IPS-NIHi11 (cell line): ENCODE measurements at regions not wholly inside any gene's neighbourhood (a gene's known extent, or its start where the extent isn't known, plus 50 kb on each side); places are given as distances from the start of the nearest gene placed in this dataset.
A peak's percentile ranks its signal among the peaks of the same experiment; 100 is the strongest.
"Not testable (repeated sequence)": the region's sequence is repeated elsewhere in the genome, so short reads cannot be mapped to it uniquely, and the experiment has no call there.

Experiments used
- DNase-seq: peaks from one replicate; pipeline ENCODE4 v3.0.0; 2012; ENCODE audit warnings: mixed read lengths, low spot score

DNA sequence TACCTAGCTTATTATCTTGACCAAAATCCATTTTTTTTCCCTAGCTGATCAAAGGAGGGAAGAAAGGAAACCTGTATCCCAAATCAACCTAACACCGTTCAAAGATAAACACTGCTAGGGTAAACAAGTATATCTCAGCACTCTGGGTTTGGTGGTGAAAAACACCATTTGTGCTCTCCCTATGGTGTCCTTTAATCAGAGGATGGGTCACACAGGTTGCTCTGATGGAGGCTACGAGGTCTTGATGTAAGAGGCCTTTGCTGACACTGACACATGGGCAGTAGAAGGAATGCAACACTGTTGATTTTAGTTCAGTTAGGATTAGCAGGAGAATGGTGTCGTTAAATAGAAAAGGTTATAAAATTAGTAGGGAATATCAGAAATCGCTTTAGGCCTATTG lies 179.3 kb downstream of the HDGFL1 start:
- DNase-seq, result no peak

GRCh38 chr6:22749696-22750095 lies 180.3 kb downstream of the HDGFL1 start:
- DNase-seq, result no peak

DNA sequence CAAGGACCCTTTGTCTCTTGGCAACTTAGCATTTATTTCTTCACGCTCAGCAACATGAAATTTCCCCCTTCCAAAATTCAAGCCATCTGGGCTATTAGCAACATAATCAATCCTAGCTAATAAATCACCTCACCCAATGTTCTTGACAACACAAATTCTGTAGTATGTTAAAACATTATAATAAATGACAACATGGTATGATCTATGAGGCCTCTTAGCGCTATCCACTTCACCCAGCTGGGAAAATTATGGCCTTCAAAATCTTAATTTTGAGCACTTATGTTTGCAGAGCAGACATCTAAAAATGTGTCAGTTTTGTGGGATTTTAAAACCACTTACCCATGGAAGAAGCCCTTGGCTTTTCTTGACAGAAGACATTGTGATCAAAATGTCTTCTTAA lies 181.9 kb downstream of the HDGFL1 start:
- no peak for DNase-seq

DNA sequence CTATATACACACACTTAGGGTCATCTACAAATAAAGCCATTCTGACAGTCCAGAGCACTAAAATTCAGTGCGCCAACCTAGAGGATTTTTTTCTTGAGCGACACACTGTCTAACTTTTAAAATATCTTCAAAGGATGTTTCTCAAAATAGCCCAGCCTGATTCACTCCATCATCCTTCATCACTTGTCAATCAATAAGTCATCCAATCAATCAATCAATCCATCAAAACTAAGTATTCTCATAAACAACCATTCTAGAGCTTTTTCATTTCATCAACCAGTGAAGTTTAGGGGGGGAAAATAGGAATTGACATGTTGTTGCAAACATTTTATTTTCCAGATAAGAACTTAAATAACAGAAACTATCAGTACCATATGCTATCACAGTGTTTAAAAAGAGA lies 183.2 kb downstream of the HDGFL1 start:
- no peak for DNase-seq

- no peak for DNase-seq
Measured at GRCh38 chr6:22754061-22754460, 184.7 kb downstream of the HDGFL1 start.

DNA sequence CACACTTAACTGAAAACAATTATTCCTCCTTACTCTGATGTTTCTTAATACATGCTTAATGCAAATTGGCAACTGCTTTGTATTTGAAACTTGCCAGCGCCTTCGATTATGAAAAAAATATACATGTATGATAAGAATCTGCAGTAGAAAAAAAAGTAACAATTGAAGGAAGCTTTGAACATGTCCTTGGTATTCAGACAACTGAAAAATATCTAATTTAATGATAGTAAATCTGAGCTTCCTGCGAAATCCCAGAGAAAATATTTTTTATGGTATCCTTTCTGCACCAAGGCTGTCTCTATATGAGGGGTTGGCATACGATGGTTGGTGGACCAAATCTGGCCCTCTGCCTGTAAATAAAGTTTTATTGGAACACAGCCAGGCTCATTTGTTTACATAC lies 186.2 kb downstream of the HDGFL1 start:
- no peak for DNase-seq

GRCh38 chr6:22756365-22756764 lies 187.0 kb downstream of the HDGFL1 start:
- DNase-seq, result no peak

DNA sequence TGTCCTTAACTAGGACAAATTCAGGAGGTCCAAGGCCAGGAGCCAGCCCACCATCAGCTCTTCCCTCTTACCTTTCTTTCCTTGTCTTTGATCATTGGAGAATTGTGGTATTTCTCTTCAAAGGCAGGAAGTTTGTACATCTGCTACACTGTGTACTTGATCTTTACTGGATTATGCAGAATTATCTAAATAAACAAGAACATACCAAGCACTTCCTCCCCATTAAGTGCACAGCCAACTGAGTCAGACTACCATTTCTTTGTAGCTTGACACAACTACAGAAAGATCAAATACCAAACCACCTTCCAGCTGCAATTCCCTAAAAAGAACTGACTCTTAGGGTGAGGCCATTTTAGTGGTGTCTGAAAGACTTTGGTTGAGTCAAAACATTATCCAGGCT lies 195.1 kb downstream of the HDGFL1 start:
- DNase-seq, result no peak

DNA sequence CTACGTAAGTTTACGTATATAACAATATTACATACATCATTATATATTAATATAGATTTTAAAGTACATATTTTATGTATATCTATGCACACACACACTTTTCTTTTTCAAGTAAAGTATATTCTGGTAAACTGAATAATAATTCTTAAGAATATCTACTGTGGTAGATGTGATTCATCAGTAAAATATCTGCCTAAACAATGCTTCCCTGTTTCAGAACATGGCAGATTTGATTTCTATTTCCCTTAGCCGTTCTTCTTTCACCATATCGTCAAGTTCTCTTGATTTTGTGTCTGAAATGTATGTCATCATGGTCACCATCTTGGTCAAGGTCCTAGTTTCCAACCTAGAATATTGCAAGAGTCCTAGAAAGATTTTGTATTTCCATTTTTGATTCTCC lies 195.6 kb downstream of the HDGFL1 start:
- DNase-seq, result no peak

GRCh38 chr6:22766979-22767378 lies 197.6 kb downstream of the HDGFL1 start:
- no peak for DNase-seq

- no peak for DNase-seq
Measured at GRCh38 chr6:22770054-22770453, 200.7 kb downstream of the HDGFL1 start.

DNA sequence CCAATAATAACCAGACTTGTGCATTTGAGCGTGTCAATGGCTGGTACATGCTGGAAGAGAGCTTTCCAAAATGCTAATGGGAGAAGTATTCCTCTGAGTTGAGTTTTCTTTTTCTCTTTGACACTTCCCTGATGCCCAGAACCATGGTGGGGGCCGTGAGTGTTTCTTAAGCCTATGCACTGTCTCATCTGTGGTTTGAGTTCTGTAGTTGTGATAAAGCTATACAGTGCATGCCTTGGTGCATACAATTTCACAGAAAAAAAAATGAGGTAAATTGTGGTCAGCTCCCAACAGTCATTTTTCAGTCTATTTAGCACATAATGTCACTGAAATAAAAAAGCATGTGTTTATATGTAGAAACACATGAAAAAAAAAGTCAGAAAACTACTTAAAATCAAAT lies 204.8 kb downstream of the HDGFL1 start:
- no peak for DNase-seq

DNA sequence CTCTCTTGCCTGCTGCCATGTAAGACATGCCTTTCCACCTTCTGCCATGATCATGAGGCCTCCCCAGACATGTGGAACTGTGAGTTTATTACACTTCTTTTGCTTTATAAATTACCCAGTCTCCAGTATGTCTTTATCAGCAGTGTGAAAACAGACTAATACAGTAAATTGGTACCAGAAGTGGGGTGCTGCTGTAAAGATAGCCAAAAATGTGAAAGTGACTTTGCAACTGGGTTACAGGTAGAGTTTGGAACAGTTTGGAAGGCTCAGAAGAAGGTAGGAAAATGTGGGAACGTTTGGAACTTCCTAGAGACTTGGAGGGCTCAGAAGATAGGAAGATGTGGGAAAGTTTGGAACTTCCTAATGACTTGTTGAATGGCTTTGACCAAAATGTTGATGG lies 209.1 kb downstream of the HDGFL1 start:
- DNase-seq, result not testable (repeated sequence)

GRCh38 chr6:22779062-22779461 lies 209.7 kb downstream of the HDGFL1 start:
- DNase-seq, result no peak

DNA sequence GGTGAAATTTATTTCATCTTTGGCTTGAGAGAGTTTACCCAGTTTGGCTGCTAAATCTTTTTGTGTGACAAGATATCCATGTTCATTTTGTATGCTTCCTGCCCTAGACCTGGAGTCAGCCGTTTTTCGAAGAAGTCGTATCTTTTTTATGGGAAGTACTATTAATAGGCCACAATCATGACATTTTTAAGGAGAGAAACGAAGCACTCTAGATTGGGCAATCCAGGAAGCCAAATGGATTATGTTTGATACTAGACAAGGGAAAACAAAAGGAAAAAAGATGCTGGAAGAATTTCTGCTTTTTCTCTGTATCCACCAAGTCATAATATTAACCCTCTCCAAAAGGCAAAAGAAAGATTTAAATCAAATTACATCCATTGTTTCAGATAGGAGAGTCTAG lies 214.6 kb downstream of the HDGFL1 start:
- DNase-seq, result no peak

GRCh38 chr6:22784601-22785410 lies 215.4 kb downstream of the HDGFL1 start:
- DNase-seq, result peak; percentile 30

GRCh38 chr6:22788038-22788437 lies 218.7 kb downstream of the HDGFL1 start:
- no peak for DNase-seq

GRCh38 chr6:22789315-22789714 lies 219.9 kb downstream of the HDGFL1 start:
- no peak for DNase-seq

- DNase-seq, result no peak
Measured at GRCh38 chr6:22794844-22795243, 225.5 kb downstream of the HDGFL1 start.

DNA sequence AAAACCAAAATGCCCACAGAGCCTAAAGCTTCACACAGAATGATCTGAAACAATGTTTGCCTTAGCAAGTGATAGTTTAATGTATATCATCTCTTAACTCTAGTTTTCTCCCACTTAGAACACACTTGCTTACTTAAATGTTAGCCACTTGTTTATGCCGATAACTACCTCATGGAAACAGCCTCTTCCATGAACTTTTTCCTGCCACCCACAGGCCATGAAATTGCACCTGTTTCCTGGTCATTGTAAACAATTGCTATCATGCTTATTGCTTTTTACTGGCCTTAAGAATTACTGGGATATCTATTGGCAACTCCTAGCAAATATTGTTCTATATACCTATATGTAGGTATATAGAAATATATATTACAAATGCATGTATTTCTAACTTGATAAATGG lies 231.1 kb downstream of the HDGFL1 start:
- no peak for DNase-seq

- no peak for DNase-seq
Measured at GRCh38 chr6:22801831-22802230, 232.5 kb downstream of the HDGFL1 start.

DNA sequence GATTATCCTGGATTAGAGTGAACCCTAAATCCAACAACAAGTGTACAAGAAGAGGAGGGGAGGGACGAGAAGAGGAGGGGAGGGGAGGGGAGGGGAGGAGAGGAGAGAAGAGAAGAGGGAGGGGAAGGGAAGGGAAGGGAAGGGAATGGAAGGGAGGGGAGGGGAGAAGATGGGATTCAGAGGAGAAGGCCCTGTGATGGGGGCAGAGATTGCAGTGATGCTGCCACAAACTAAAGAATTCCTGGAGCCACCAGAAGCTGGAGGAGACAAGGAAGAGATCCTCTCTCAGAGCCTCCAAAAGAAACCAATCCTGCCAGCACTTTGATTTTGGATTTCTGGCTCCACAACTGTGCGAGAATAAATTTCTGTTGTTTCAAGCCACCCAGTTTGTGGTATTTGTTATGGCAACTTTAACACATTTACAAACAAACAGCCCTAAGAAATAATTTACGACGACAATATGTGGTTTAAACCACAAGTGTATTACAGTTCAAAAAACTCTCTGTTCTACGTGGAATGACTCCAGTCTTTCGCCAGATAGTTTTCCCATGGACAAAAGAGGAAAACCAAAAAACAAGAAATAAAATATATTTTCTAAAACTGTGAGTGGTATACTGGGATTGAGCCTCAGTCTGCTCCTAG lies 235.4 kb downstream of the HDGFL1 start:
- DNase-seq, result no peak

- DNase-seq, result no peak
Measured at GRCh38 chr6:22807261-22807660, 237.9 kb downstream of the HDGFL1 start.

DNA sequence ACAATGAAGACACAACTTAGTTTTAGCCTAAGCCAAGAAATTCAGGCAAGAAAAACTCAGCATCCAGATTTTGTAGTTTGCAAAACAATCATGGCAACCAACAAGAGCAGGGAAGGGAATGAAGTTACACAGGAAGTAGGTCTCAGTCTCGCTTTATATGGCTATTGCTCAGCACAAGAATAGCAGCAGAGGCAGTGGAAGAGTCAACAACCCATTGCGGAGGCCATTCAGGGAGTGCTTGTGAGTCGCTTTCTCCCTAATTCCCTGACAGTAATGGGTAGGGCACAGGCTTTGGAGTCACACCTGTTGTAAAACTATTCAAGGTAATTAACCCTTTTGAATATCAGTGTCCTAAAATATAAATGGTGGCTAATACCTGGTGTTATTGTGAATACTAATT lies 238.5 kb downstream of the HDGFL1 start:
- no peak for DNase-seq
